ENCODE measurements at regions not wholly inside any gene's neighbourhood (a gene's known extent, or its start where the extent isn't known, plus 50 kb on each side); places are given as distances from the start of the nearest gene placed in this dataset.

DNA sequence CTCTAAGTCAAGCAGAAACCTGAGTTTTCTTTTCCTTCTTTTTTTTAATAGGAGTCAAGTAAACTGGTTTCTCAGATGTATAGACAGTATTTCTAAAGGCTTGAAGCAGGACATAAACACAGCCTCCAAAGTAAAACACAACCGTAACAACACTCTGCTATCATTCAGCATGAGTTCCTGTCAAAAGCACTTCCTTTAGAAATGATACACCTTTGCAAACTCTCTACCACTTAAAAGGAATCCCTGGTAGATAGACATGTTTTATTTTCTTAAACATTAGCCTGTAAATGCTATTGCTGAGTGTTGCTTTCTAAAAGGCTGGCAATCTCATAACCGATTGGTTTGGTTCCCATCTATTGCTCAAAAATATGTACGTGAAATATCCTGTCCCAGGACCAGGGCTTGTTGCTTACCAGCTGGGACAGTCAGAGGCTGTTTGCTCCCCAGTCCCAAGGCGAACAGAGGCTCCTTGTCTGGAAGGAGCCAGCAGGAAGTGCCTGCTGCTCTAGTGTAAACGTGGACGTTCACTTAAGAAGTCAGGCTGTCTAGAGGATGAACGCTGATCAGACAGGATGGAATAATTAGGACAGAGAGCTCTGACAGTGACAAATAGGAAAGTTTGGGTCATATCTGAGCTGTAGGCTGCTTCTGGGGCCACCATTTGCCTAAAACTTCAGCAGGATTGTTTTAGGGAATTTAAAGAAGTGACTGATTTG, 173.9 kb upstream of the KLF3 start:
- no peak for DNase-seq

DNA sequence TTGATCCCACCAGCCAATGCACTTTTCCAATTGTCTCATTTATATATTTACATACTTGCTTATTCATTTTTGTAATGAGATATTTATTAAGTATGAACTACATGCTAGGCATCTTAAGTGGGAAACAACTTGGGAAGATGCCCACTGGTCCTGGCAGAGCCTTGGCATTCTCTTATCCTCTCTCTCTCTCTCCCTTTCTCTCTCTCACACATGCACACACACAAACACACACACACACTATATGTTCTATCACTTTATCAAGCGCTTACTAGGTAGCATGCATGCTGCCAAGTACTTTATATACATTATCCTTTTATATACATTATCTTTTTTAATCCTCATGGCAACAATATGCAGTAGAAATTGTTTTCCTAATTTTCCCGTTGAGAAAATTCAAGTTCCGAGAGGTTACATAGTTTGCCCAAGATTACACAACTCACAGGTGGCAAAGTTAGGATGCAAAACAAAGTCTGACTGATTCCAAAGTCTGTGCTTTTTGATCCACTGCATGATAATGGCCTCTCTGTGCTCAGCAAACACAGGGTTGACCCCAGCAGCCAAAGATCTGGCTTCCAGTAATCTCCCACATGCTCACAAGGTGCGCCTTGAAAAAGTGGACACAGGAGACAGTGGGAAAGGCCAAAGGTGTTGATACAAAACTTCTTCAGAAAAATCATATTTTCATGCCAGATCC, 173.1 kb upstream of the KLF3 start:
- DNase-seq, result no peak

- DNase-seq, result no peak
Observed at GRCh38 chr4:38491854-38492478, 172.0 kb upstream of the KLF3 start.

DNA sequence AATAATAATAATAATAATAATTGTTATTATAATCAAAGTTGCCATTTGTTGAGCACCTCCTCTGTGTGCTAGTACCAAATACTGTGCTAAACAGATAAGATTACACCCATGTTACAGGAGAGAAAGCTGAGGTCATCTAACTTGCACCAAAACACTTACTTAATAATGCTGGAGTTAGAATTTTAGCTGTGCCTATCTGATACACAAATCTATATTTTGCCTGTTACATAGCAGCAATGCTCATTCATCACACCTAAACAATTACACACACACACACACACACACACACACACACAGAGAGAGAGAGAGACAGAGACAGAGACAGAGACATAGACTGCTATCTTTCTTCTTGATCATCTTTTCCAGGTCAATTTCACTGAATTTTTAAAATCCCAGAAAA, 170.9 kb upstream of the KLF3 start:
- no peak for DNase-seq

GRCh38 chr4:38495446-38495845, 168.6 kb upstream of the KLF3 start:
- no peak for DNase-seq

- no peak for DNase-seq
Observed at GRCh38 chr4:38497121-38497520, 166.9 kb upstream of the KLF3 start.

GRCh38 chr4:38499101-38499500, 164.9 kb upstream of the KLF3 start:
- DNase-seq, result no peak

- DNase-seq, result no peak
Observed at GRCh38 chr4:38500433-38500832, 163.6 kb upstream of the KLF3 start.

GRCh38 chr4:38501698-38502097, 162.3 kb upstream of the KLF3 start:
- no peak for DNase-seq

DNA sequence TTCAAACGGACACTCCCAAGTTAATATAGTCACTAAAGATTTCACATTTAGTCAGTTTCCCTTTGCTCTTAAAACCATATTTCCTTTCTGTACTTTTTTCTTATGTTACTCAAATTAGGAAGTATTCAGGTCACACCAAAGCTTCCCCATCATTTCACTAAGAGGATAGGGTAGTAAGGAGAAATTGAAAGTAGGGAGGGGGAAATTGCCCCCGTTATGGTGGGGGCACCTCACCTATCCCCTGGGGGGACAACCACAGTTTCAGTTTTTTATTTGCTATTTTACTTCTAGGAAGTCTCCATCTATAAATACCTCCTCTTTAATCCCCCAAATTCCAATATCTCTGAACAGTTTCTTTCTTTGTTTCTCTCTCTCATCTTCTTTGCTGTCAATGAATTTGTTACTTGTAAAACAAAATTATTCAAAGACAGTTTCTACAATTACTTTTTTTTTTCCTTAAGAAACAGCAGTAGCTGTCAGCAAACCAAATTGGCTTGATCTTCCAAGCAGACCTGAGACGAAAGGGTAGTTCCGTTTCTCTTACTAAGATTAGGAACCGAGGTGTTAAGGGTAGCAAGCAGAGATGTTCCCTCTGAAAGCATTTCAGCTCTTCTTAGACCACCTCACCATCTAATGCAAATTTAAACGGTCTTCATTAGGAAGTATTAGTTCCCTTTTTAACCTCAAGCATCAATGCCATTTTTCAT, 160.2 kb upstream of the KLF3 start:
- DNase-seq, result no peak

DNA sequence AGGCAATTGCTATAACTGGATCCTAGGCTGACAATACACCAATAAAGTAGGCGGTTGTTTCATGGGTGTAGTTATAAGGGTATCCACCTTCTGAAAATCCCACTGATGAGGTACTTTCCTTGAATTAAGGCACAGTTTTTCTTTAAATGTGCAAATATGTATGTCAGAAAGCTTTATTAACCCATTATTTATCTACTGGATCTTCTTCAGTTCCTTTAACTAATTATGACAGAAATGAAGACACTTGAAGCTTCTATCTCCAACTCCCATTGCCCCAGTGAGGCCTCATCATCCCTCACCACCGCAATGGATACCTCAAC, 159.6 kb upstream of the KLF3 start:
- no peak for DNase-seq

- no peak for DNase-seq
Observed at GRCh38 chr4:38509551-38509950, 154.4 kb upstream of the KLF3 start.

- DNase-seq, result no peak
Observed at GRCh38 chr4:38510201-38510600, 153.8 kb upstream of the KLF3 start.

DNA sequence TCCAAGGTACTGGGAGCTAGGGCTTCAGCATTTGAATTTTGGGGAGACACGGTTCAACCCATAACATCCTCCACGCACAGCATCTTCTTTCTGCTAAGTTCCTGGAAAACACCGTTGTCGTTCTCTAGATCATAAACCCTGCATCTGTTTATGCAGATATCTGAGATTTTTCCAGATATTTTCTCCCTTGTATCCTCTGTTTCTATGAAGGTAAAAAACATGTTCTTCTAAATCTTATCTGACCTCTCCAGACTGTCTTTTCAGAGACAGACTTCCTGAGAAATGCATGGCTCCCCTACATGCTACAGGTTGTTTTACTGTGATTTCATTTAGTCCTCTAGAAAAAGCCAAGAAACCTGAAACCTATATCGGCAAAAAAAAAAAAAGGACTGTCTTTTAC, 152.3 kb upstream of the KLF3 start:
- no peak for DNase-seq

- DNase-seq, result no peak
Observed at GRCh38 chr4:38512840-38513239, 151.2 kb upstream of the KLF3 start.

GRCh38 chr4:38514465-38515146, 149.4 kb upstream of the KLF3 start:
- DNase-seq, result no peak

DNA sequence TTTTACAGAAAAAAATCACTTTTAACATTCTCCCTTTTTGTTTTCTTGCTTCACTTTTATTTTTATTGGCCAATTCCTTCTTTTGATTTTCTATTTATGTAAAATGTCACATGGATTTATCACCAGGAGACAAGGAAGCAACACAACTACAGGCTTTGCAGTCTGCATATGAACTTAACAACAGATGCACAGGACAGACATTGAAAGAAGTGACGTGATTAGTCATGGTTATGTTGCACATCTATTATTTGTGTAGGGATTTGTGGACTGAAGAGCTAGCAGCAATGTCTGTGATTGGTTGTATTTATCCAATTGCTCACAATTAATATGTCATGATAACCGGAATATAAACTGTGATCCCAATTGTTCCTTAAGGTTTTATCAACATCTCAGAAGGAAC, 147.8 kb upstream of the KLF3 start:
- no peak for DNase-seq

GRCh38 chr4:38519666-38520065, 144.3 kb upstream of the KLF3 start:
- DNase-seq, result no peak

DNA sequence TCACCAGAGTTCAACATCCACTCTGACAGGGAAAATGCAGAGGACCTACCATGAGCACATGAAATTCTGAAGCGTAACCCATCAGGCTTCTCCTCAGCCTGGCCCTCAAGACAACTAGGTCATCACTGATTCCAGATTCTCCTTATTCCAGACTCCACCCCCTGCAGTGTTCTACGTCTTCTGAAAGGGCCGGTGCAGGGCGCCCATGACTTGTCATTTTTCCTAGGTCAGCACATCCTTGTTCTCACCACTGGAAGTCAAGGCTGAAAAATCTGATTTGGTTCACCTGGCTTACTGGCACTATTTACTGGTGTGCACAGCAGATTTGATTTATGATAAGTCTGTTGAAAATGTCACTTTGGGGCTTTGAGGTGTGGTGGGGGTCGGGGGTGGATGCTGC, 140.9 kb upstream of the KLF3 start:
- no peak for DNase-seq

GRCh38 chr4:38523524-38524448, 140.2 kb upstream of the KLF3 start:
- no peak for DNase-seq

- DNase-seq, result no peak
Observed at GRCh38 chr4:38526412-38526811, 137.6 kb upstream of the KLF3 start.
